GDM1 (cell line): ENCODE measurements at regions not wholly inside any gene's neighbourhood (a gene's known extent, or its start where the extent isn't known, plus 50 kb on each side); places are given as distances from the start of the nearest gene placed in this dataset.
"Not testable (repeated sequence)": the region's sequence is repeated elsewhere in the genome, so short reads cannot be mapped to it uniquely, and the experiment has no call there.

Experiments used
- DNase-seq: peaks from one replicate; lab custom pipeline; 2025; lab: John Stamatoyannopoulos, UW

GRCh38 chr11:37322333-37323194, 724.5 kb upstream of the RAG2 start:
- DNase-seq = no peak

DNA sequence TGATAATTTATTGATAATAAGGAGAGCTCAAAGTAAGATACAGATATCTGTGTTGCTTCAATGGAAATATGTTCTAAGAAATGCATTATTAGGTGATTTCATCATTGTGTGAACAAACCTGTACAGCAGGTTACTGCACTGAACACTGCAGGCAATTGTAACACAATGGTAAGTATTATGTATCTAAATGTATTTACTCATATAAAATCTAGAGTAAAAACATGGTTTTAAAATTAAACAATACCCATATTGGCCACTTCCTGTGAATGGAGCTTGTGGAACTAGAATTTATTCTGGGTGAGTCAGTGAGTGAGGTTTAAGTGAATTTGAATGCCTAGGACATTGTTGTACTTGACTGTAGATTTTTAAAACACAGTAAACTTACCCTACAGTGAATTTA, 722.9 kb upstream of the RAG2 start:
- DNase-seq = no peak

- DNase-seq = no peak
Measured at GRCh38 chr11:37317803-37318202, 719.8 kb upstream of the RAG2 start.

DNA sequence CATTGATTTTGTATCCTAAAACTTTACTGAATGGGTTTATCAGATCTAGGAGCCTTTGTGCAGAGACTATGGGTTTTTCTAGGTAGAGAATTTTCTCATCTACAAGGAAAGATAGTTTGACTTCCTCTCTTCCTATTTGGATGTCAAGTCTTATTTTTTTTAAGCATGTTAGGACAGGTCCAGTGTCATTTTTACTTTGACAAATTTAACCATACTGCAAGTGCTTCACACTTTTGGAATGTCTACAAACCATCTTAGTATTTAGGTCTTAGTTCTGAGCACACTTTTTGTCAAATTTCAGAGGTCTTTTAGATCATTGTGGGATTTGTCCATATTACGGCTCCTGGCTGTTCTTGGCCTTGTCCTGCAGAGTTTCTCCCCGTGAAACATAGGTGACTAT, 715.2 kb upstream of the RAG2 start:
- DNase-seq = no peak

GRCh38 chr11:37306563-37306962, 708.5 kb upstream of the RAG2 start:
- DNase-seq = no peak

GRCh38 chr11:37301405-37301804, 703.4 kb upstream of the RAG2 start:
- DNase-seq = not testable (repeated sequence)

DNA sequence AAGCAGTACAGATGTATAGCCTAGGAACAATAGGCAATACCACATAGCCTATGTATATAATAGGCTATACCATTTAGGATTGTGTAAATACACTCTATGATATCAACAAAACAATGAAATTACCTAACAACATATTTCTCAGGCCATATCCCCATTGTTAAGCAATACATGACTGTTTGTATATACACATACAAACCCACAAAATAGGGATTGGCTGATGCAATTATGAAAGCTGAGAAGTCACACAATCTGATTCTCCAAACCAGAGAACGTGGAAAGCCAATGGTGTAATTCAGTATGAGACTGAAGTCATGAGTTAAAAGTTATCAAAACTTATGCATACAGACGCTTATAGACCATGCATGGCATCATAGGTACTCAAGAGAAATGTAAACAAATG, 700.1 kb upstream of the RAG2 start:
- no peak for DNase-seq

DNA sequence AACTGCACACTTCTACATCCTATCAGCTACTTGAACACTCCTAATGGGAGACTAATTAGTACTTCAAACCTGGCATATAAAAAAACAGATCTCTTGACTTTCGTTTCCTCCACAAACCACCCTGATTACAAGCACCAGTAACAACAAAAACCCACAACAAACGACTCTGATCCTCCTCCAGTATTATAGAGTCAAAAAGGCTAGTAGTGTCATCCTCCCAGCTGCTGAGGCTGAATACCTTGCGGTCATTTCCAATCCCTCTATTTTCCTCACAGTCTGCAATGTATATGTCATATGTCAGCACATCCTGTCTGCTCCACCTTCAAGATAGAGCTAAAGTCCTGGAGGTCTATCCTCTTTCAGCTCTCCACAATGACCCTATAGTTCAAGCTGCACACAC, 688.9 kb upstream of the RAG2 start:
- no peak for DNase-seq

DNA sequence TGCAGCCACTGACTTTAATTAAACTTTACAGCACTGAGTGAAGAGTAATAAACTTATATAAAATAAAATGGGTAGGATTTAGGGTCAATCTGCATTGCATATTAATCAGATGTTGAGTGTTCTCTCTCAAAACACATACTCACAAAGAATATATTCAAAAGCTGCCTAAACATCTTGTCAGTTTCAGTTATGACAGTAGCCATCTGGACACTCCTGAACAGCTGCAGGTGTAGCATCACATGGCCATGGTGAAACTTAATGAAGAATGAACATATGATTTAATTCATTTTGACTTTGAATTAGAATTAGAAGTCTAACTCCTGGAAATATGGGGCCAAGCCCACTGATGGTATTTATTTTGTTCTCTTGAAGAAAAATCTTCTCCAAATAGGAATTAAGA, 684.3 kb upstream of the RAG2 start:
- DNase-seq = no peak

- DNase-seq = no peak
Measured at GRCh38 chr11:37280200-37280599, 682.2 kb upstream of the RAG2 start.

DNA sequence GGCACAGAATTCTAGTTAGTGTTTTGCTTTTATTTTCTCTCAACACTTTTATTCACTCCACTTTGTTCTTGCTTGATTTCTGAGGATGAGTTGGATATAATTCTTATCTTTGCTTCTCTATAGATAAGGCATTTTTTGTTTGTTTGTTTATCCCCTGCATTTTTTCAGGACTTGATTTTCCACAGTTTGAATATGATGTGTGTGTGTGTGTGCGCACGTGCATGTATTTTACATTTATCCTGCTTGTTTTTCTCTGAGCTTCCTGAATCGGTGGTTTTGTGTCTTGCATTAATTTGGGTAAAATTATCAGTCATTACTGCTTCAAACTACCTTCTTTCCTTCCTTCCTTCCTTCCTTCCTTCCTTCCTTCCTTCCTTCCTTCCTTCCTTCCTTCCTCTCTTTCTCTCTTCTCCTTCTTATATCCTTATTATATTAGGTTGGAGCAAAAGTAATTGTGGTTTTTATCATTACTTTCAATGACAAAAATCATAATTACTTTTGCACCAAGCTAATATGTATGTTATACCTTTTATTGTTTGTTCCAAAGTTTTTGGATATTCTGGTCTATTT, 679.9 kb upstream of the RAG2 start:
- no peak for DNase-seq

DNA sequence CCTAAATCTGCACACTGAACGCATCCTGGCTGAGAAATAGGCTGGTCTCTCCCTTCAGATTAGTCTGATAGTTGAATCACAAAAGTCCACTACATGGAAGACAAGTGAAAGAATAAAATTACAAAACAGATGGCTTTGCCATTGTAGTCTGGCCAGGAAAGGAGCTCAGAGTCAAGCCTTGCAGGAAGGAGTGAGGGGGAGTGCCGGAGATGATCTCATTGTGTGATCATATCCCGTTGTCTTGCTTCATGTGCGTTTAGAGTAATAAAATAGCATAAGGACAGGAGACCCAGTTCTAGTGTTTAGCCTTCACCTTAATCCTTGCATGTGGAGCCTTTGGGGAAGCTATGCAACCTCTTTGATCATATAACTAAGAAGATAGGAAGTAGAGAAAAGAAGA, 666.7 kb upstream of the RAG2 start:
- DNase-seq = no peak

DNA sequence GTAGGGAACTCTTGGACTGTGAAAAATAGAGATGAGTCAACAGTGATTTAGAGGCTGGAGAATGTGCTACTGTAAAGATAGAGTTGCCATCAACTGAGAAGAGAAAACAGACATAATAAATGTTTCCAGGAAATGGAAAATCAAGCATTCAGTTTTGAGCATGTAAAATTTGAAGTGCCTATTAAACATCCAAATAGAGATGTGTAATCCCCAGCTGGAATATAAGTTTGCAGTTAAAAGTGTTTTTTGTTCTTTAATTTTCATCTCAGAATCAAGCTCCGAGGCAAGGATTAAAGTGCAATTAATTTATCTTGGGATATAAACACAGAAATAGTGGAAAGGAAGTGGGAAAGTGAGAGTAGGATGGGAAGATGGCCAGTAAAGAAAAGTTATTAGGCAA, 666.0 kb upstream of the RAG2 start:
- DNase-seq = no peak

GRCh38 chr11:37263467-37263866, 665.4 kb upstream of the RAG2 start:
- DNase-seq = not testable (repeated sequence)

DNA sequence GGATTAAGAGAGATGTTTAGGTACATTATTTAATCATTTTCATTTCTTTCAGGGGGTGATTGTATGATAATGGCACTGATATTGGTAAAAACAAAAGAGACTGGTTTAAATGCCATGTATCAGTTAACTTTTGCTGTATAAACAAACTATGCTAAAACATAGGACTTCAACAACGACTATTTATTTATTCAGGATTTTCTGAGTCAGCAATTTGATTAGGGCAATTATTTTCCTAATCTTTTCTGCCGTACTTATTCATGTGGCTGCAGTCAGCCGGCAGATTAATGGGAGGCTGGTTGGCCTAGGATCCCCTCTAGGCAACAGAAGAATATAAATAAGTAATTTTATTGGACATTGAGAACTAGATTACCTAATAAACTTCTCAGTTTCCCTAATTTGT, 661.7 kb upstream of the RAG2 start:
- no peak for DNase-seq

DNA sequence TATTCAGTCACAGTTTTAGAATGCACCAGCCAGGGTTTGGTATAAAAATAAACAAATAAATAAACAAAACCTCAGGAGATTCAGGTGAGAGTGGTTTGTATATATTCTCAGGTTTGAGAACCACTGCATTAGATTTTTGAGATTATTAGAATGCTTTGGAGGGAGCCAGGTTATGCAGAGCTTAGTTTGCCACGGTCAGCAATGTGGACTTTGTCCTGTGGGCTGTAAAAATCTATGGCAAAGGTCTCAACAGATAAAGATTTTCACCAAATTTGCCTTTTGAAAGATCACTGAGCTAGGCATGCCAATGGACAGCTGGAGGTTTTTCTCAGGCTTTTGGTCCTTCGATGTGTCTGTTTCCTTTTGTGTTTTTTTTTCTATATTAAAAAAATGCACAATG, 650.1 kb upstream of the RAG2 start:
- DNase-seq = no peak

DNA sequence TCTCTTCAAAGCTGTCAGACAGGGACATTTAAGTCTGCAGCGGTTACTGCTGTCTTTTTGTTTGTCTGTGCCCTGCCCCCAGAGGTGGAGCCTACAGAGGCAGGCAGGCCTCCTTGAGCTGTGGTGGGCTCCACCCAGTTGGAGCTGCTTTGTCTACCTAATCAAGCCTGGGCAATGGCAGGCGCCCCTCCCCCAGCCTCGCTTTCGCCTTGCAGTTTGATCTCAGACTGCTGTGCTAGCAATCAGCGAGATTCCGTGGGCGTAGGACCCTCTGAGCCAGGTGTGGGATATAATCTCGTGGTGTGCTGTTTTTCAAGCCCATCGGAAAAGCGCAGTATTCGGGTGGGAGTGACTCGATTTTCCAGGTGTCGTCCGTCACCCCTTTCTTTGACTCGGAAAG, 648.1 kb upstream of the RAG2 start:
- DNase-seq = not testable (repeated sequence)

DNA sequence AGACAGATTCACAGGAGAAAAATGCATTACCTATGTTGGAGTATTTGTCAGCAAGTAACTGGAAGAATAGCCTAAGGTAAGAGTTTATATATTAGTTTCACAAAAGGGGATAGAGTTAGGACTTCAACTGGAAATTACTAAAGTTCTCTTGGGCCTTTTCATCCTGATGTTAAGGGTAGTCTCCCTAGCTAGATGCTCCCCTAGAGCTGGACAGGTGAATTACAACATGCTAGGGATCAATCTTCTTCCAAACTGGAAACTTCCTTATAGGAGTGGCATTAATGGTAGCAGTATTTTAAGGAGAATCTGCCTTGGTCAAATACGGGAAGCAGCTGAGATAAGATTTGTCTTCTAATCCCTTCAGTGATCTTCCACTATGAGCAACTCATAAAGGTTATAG, 632.8 kb upstream of the RAG2 start:
- no peak for DNase-seq

GRCh38 chr11:37223962-37224361, 625.9 kb upstream of the RAG2 start:
- no peak for DNase-seq

DNA sequence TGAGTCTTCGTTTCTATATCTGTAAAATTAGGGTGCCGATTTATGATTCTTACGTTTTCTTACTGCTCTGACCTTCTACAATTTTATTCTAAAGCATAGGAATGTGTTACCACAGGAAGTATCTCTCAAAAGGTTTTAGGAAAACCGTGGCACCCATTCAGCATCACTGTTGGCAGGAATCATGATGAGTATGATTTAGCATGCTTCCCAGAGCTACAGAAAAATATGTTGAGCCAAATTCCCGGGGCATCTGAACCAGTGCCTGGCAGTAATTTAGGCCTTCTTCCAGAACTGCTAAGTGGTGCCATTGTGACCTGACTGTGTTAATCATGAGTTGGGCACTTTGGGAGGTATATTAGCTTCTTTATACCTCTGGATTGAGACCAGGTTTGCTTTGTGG, 605.0 kb upstream of the RAG2 start:
- DNase-seq = no peak

DNA sequence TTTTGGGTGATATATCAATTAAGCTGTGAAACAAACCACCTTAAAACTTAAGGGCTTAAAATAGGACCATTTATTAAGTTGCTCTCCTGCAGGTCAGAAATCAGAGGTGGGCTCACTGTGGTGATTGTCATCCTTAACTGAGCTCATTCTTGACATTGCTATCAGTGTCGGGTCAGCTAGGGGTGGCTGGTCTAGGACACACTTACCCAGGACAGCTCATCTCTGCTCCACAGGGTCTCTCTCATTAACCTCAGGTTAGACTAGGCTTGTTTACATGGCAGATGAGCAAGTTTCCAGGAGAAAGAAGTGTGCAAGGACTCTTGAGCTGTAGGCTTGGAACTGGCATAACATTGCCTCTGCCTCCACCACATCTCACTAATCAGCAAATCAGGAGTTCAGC, 601.0 kb upstream of the RAG2 start:
- no peak for DNase-seq

DNA sequence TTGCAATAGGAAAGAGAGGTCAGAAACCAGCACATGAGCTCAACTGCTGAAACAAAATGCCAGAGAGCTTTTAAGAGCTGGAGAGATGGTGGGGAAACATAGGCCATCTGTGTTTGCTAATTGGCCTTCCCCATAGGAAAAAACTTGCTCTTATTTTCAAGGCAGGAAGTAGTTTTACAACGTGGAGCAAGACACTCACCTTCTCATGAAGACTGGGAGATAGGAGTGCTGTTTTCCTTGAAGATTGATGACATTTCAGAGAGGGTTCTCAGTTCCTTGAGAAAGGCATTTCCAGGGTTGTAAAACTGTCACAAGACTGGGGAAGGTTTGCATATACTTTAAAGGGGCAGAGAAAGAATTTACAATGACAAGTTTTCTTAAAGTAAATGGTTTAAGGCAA, 586.3 kb upstream of the RAG2 start:
- DNase-seq = no peak

DNA sequence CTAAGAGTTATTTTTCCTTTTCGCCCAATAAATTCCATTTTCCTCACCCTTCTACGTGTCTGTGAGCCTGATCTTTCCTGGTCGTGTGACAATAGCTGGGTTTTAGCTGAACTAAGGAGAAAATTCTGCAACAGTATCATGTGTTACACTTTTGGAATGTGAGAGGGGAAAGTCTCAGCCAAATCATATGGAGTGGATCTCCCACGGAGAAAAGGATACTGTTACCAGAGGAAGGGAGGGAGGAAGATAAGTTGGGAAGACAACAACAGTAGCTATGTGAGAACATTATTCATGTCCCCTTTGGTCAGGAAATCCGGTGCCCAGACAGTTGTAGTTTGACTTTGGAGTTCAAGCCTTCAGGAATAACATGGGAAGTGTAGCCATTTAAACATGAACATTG, 584.0 kb upstream of the RAG2 start:
- no peak for DNase-seq

DNA sequence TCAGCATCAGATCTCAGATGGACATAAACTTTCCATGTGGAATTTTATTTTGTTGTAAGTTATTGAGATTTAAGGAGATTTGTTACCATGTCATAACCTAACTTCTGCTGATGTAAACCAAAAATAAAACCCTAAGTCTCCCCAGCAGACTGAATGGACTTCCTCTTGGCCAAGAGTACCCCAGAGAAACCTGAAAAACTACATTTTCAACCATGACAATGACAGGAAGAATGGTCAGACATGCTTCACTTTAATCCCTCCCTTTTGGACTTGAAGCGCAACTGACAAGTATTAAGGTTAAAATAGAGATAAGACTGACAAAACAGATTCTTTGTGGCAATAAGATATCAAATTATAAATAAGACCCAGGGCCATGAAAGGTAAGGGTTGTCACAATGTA, 579.7 kb upstream of the RAG2 start:
- no peak for DNase-seq
